NCI-H524 (cell line): ENCODE measurements at regions not wholly inside any gene's neighbourhood (a gene's known extent, or its start where the extent isn't known, plus 50 kb on each side); places are given as distances from the start of the nearest gene placed in this dataset.
A peak's percentile ranks its signal among the peaks of the same experiment; 100 is the strongest.

ENCODE experiments used
- DNase-seq, 2 experiments: peaks; one replicate each; lab custom pipeline; 2025; lab: John Stamatoyannopoulos, UW

DNA sequence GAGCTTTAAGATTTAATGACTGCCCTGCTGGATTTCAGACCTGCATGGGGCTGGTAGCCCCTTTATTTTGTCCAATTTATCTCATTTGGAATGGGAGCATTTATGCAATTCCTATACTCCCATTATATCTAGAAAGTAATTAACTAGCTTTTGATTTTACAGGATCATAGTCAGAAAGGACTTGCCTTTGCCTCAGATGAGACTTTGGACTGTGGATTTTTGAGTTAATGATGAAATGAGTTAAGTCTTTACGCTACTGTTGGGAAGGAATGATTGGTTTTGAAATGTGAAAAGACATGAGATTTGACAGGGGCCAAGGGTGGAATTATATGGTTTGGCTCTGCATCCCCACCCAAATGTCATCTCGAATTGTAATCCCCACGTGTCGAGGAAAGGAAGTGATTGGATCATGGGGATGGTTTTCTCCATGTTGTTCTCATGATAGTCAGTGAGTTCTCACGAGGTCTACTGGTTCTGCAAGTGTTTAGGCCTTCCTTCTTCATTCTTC is 213.1 kb upstream of the DCN start:
- DNase-seq = no peak

DNA sequence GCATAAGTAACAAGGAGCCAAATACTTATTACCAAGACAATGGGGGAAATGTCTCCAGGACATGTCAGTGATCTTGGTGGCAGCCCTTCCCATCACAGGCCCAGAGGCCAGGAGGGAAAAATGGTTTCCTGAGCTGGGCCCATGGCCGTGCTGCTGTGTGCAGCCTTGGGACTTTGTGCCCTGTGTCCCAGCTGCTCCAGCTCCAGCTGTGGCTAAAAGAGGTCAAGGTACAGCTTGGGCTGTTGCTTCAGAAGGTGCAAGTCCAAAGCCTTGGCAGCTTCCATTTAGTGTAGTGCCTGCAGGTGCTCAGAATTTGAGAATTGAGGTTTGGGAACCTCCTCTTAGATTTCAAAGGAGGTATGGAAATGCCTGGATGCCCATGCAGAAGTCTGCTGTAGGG is 212.3 kb upstream of the DCN start:
- DNase-seq = no peak

DNA sequence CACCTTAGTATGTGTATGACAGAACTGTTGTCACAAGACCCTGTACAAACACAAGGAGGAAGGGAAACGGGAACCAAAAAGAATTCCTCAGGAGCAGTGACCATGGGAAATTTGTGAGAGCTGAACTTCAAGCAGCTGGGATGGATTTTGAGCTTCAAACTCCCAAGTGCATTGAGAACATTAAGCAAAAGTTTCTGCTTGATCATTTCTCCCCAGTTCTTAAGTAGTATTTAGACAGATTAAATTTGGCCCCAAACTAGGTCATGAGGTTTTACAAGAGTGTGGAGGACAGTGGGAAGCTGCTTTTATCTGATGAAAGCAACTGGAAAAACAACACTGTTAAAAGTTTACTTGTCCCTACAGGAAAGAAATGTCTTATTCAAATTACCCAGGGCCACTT is 206.0 kb upstream of the DCN start:
- no peak for DNase-seq

DNA sequence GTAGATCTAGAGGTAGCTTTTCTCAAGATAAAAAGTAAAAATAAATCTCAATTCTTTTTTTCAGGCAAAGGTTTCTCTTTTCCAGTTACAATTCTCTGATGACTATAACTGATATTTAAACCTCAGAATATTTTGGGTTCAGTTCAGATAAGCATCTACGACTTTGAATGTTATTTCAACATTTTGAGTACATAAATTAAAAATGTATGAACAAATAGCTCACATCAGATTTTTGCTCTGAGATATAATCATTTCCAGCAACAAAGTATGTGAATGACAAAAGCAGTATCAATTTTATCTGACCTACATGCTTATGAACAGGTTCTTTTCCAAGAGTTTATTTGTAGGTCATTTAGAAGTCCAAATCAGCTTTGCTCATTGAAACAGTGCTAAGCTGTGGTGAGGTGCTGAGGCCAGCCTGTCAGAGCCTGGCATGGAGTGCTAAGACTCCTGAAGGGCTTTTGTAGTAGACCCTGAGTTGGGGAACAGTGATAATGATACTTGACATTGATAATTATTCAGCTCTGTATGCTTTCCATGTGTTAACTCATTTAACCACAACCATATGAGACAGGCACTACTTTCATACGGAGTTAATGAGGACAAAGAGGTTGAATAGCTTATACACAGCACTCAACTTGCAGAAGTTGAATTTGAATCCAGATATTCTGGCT is 205.0 kb upstream of the DCN start:
- DNase-seq = peak; percentile 39 to 70

DNA sequence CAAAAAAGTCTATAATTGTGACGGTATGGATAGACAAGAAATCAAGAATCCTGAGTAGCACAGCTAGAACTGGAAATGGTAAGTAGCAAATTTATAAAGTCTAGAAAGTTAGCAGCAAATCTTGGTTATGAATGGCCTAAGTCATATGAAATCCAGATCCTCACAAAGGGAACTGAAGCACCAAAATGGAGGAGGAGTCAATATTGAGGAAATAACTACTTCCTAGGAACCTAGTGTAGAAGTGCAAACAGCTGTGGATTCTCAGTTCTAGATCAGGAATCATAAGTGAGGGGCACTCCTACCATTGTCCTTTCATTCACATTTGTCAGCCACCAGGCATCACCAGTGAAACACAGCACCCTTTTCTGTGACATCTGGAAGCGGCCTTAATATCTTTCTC is 202.2 kb upstream of the DCN start:
- DNase-seq = no peak

DNA sequence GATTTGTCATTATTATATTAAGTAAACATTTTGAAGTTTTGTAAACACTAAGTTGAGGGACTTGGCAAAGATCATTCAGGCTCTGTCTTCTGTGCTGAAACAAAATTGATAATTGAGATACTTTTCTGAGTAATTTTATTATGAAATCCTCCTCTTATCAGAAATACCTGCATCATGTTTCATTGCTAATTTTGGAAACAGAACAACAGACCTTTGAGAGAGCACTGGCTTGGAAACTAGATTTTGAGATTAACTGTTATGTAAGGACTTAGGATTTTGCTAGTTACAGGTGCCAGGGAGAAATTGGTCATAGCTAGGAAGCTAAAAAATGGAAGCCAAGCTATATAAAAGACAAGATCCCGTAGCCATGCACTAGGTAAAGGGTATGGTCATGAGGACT is 201.7 kb upstream of the DCN start:
- no peak for DNase-seq

DNA sequence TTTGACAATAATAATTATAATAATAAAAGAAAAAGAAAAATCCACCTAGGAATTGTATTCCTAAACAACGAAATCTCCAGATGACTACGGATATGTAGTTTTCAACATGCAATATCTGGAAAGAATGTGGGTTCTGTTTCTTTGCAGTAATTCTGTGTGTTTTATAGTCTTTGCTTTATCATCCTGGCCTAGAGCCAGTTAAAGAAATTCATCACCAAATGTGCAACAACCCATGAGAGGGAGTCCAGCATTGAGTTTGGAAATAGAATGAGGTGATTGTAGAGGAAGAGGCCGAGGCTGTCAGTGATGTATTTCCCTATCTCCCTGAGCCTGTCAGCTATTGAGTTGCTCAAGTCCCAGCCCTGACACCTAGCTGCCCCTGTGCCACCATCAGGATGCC is 200.5 kb upstream of the DCN start:
- DNase-seq = no peak

DNA sequence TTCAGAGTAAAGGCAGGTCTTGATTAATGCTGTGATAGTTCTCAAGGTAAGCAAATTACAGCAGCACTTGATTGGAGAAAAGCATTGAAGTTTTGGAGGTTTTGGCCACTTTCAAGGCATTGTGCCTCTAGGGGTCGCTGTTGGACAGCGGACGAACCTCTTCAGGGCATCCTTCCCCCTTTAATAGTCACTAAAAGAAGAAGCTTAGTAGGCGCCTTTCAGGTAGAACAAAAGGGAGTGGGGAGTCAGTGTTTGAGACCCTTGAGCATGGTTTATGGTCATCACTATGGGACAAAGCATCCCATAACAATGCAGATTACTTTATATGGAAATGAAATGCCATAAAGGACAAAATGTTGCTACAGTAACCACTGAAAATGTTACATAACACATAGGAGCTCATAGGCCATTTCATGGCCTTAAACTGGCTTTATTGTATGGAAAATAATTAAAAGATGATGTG is 199.5 kb upstream of the DCN start:
- peak; percentile 85 to 89 for DNase-seq

DNA sequence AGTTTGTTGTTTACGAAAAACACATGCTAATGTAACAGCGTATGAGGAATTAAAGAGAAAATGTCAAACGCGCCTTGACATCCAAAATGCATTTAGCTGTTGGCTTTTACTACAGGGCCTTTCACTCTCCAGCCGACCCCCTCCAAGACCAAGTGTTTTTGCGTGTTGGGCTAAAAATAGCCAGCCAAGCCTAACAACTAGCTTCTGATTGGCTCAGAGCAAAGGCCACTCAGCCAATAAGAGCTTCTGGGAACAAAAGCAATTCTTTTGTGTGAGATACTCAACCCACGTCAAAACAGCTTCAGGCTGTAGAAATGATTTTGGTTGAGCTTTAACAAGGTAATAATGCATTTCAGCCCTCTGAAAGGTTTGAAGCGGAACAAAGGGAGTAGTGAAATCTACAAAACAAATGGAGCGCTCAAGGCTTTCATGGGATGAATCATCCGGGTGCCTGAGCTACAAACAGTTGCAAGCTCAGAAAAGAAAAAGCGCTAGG is 198.7 kb upstream of the DCN start:
- peak; percentile 79 to 93 for DNase-seq

DNA sequence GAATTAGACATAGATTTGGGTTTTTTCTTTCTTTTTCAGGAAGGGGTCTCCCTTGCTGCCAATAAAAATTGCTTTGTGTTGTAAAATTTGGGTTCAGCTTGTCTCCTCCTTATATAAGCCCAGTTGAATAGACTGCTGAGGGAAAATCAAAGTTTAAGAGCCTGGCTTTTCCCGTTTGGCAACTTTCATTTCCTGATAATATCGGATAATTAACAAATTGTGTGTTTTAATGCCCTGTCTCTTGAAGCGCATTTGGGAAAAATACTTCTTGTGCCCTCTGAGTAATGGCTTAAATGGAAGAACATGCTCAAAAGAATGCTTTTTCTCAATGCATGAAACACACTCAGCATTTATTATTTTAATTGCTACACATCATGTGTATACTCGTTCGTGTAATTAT is 198.0 kb upstream of the DCN start:
- DNase-seq = no peak

DNA sequence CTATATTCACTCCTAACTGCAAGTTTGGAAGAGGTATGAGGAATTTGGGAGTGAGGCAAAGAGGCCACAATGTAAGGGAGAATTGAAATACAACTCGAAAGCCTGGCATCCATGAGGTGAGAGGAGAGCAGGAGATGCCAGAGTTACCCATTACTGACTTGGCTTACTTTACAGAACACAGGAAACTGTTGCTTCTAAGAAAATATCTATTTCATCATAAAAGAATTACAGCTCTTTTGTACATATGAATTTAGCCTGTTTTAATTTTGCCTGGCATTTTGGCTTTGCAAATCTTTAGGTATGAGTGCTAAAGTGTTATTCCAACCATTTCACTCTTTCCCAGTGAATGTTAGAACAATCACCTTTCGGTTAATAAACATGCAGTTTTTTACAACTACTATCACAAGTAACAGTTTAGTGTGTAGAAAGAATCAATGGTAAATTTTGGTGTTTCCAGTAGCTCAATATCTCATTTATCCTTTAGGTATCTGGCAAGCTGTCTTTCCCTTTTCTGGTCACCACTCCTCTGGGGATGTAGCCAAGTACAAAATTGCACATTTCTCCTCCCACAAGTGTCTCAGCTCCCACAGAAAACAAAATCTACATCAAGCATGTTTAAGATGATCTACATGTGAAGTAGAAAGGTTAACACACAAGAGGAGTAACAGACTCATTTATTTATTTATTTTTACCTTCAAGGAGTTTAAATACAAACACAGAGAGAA is 196.6 kb upstream of the DCN start:
- no peak for DNase-seq

DNA sequence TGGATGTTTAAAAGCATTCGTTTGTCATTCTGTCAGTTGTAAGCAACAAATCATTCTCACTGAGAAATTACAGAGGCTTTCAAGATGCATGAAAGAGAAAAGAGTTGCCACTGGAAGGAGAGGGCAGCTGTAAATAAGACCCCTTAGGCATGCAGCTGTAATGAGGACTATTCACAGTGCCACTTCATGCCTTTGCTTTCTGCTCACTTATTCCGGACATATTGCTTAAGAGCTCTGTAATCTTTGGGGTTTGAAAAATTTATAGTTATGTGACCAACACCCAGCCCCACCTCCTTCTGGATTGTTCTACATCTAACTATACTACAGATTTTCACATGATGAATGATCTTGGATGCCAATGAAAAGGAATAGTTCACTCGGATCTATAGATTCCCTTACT is 194.8 kb upstream of the DCN start:
- DNase-seq = no peak

DNA sequence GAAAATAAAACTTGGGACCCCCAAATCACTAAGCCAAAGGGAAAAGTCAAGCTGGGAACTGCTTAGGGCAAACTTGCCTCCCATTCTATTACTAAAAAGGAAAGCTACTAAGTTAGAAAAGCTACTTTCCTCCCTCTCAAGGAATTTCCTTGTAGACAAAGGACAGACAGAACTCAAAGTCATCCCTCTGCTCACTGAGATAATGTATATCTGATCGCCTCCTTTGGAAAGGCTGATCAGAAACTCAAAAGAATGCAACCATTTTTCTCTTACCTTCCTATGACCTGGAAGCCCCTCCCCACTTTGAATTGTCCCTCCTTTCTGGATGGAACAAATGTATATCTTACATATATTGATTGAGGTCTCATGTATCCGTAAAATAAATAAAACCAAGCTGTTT is 190.5 kb upstream of the DCN start:
- no peak for DNase-seq

DNA sequence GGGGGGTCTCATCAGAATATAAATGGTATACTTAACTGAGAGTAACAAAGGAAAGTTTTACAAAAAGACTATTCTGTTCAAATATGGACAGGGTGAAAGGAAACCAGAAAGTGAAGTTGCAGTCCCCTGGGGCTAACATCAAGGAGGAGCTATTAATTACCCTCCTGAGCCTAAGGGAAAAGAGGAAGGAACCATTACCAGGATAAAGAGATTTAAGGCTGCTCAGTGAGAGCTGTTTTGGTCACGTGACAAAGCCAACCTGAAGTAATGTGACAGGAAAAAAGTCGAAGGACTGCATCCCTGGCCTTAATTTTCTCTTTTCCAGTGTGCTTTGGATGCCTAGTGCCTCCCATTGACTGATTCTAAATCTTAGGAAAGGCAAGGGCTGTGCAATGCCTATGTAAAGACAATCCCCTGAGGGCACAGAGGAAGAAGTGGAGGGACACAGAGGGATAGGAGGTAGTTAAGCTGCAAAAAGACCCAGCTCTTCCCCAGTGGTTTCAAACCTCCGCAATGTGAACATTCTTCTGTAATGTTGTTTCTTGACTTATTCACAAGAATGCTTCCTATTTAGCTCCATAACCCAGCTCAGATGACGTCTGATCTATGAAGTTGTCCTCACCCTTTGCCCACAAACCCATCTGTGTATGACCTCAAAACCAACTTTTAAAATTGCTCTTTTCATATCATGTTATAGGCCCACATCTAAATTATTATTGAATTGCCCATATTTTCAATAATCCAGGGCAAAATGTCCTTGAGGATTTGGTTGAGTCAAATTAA is 187.7 kb upstream of the DCN start:
- no peak for DNase-seq

DNA sequence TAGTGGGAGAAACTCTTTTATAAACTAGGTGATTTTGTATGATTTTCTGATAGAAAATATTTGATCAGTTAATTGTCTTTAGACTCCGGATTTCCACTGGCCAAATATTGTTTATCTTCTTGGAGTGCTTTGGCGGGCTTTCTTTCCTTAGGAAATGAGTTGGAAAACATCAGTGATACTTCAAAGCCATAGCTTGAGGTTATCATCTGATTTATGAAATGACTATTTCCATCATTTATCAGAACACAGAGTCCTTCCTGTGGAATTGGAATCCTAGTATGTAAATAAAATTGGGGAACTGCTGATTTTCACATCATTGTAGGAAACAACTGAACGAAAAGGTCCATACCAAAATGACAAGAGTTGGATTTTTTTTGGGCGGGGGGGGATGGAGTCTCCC is 186.0 kb upstream of the DCN start:
- DNase-seq = no peak

DNA sequence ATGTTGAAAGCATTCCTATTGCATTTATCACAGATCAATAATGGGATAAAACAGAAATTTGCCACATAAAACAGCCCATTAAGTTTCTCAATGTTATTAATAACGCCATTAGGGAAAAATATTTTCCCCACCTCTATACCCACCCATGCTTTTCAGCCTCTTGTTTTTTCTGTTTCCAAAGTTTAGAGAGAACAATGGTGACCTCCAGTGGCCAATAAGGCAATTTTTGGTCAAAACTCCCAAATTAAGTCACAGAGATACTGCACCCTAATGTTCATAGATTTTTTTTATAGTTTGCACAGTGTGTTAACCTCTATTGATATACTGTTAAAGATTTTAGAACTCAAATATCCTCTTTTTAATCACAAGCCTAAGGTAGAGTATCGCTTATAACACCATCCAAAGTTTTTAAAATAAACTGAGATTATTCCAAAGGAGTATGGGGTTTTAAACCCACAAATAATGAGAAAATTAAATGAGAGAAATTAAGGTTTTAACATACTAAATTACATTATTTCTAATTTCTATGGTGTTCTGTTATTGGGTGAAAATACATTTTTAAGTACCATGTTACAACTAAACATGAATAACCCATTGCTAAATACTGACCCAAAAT is 184.7 kb upstream of the DCN start:
- DNase-seq = peak in 1 of 2 experiments; percentile 42

DNA sequence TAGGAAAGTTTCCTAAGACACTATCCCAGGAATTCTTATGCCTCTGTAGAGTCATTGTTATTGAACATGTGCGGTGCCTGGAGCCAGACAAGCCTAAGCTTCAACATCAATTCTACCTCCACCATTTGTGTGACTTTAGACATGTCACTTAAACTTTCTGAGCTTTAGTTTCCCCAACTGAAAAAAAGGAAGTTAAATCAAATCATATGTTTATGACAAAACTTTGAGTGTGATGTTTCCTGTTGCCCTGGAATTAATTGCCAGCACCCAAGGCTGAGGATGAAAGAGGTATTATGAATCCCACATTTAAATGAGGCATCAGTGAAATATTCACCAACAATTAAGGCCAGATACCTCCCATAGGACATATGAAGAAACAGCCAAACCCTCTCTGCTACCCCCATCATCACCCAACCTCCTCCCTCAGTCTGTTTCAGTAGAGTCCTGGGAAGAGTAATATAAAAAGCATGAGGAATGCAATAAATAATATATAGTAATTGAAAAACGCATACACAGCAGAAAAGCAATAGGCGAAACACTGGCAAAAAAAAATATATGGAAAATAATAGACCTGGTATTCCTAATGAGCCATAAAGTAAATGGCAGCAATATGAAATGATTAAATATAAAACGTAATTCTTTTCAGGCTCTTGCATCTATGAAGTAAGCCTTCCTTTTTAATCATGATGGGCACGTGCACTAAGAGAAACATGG is 182.0 kb upstream of the DCN start:
- DNase-seq = no peak

DNA sequence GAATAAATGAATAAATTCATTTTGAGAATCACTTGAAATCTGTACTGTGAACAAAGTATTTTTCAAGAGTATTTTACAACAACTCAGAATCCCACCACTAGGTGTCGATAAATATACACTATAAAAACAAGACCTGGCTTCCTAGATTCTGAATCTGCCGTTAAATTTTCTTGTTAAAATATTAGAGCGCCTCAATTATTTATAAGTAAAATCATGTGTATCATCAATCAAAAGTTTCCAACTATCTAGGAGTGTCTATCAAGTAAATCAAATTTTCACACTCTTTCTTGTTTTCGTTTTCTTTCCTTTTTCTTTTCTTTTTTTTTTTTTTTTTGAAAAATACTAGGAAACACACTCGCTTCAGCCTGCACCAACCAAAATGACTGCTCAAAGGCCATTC is 179.2 kb upstream of the DCN start:
- peak in 1 of 2 experiments; percentile 64 for DNase-seq

DNA sequence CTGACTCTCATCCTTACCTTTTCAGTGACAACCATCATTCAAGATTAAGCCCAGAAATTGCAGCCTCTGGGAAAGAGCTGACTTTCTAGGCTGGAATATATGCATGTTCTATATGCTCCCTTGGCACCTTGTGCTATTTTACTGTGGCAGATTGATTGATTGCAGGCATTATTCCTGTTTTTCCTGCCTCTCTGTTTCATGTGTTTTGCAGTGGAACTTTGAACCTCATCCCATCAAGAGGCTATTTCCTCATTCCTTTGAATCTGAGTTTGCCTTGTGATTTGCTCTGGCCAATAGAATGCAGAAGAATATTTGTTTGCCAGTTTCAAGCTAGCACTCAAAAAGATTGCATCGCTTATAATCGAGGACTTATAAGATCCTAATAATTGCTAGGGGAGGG is 174.8 kb upstream of the DCN start:
- no peak for DNase-seq

DNA sequence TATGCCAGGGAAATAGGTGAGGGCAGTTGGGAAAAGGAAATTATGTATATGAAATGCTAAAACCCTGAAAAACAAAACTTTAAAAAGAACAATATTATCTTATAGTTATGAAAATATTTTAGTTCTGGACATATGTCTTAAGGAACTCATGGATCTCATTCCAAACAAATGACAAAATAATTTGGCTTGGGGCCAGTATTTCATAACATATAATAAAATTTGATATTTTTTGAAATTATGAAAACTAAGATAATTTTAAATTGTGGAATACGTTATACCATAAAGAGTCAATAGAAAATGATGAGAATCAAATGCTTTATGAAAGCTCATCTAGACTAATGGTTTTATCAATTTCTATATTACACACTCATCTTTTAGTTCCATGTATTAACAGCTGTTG is 173.8 kb upstream of the DCN start:
- DNase-seq = no peak

DNA sequence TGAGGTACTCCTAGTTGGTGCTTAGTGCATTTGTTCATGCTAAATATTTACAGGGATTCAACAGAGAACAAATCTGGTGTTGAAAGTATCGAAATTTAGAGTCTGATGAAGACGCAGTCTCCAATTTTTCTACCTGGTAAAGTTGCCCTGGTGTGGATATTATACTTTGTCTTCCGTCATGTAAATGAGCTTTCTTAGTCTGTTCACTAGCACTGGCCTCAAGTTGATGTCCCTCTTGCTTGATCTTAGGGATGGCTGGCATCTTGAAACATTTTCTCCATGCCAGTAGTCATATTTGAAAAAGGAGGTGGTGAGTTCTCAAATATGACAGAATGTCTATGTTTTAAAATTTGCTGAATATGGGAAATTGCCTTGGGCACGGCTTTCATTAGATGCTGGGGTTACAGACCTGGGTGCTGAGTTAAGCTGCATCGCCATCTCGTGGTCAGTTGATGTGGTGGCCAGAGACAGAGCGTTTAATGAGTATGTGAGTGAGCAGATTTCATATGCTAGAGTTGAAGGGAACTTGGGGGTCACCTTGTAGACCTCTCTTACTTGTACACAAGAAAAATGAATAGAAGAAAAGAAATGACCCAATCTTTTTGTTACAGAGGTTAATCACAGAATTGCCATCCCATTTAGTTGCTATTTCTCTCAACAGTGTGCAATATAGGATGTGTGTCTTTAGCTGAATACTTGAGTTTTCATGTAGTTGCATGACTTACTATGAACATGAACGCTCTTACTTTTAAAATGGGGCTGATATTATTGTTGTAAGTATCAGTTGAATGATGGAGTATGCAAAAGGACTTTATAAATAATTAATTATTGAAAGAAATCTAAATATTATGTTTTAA is 172.8 kb upstream of the DCN start:
- DNase-seq = peak; percentile 47 to 75
